ENCODE measurements at regions not wholly inside any gene's neighbourhood (a gene's known extent, or its start where the extent isn't known, plus 50 kb on each side); places are given as distances from the start of the nearest gene placed in this dataset.
"Not testable (repeated sequence)": the region's sequence is repeated elsewhere in the genome, so short reads cannot be mapped to it uniquely, and the experiment has no call there.

DNA sequence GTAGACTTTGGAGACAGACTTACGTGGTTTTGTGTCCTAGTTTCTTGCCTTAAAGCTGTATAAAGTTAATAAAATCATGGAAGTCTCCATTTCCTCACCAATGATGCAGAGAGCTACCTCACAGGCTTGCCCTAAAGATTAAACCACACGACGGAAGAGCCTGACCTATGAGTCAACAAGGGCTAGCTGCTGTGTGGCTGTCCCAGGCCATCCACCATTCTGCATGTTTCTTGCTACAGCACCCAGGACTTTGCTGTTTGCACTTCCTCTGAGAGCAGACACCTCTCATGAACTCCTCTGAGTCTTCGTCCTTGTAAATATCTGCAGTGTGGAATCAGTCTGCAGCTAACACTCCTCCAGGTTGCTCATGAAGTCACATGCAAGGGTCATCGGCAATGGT is 160.0 kb upstream of the TRIB2 start:
- FAIRE-seq, result no peak
- DNase-seq (ENCODE audit: insufficient read length, low spot score), result no peak

DNA sequence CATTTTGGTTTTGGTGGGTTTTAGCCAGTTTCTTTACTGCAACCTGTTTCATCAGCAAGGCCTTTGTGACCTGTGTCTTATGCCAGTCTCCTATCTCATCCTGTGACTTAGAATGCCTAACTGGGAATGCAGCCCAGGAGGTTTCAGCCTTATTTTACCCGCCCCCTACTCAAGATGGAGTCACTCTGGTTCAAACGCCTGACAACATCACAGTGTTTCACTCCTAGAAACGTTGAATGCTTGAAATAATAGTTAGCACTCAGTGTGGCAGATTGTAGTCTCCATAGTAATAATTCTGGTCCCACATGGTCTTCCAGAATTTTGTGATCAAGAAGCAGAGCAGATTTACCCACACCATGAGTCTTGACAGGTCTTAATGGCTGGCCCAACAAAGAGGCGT is 159.0 kb upstream of the TRIB2 start:
- TF ChIP-seq POLR2AphosphoS5 (IDR thresholded peaks at IDR 0.05; ENCODE audit: low read depth, low read length) (no peak), POLR2A (IDR thresholded peaks at IDR 0.05; ENCODE audit: low read depth, low read length) (no peak), TAF1 (IDR thresholded peaks at IDR 0.05; ENCODE audit: low read depth, low read length) (no peak)
- FAIRE-seq (no peak), DNase-seq (ENCODE audit: insufficient read length, low spot score) (no peak)

More for the DNA sequence above, 160.0 kb upstream of the TRIB2 start:
- TF ChIP-seq SPI1 (IDR thresholded peaks at IDR 0.05; ENCODE audit: low read depth, low read length) (no peak), POLR2A (IDR thresholded peaks at IDR 0.05; ENCODE audit: low read depth, low read length) (no peak), POU2F2 (IDR thresholded peaks at IDR 0.05; ENCODE audit: low read depth, low read length) (no peak), PAX5 (IDR thresholded peaks at IDR 0.05; ENCODE audit: insufficient read depth, low read length, severe bottlenecking) (no peak), POLR2AphosphoS5 (IDR thresholded peaks at IDR 0.05; ENCODE audit: low read depth, low read length) (no peak), TAF1 (IDR thresholded peaks at IDR 0.05; ENCODE audit: low read depth, low read length) (no peak)

DNA sequence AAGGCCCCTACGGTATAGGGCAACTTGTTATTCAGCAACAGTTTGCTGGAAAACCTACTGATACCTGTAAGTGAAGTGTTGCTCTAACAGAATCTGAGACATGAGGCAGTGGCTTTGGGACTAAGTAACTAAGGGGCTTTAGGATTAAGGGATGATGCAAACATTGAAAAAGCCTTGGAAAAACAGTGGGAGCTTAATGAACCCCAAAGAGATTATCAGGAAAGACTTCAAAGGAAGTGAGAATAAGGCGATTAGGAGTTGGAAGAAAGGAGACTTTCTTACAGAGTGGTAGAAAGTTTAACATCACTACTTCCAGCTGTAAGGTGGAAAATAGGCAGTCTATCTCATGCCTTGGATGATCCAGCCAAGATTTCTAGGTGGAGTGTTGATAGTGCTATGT is 158.2 kb upstream of the TRIB2 start:
- TF ChIP-seq POU2F2 (IDR thresholded peaks at IDR 0.05; ENCODE audit: low read depth, low read length) (no peak), POLR2AphosphoS5 (IDR thresholded peaks at IDR 0.05; ENCODE audit: low read depth, low read length) (no peak), SPI1 (IDR thresholded peaks at IDR 0.05; ENCODE audit: low read depth, low read length) (no peak), TAF1 (IDR thresholded peaks at IDR 0.05; ENCODE audit: low read depth, low read length) (no peak)
- no peak for FAIRE-seq
- DNase-seq (ENCODE audit: insufficient read length, low spot score), result no peak

DNA sequence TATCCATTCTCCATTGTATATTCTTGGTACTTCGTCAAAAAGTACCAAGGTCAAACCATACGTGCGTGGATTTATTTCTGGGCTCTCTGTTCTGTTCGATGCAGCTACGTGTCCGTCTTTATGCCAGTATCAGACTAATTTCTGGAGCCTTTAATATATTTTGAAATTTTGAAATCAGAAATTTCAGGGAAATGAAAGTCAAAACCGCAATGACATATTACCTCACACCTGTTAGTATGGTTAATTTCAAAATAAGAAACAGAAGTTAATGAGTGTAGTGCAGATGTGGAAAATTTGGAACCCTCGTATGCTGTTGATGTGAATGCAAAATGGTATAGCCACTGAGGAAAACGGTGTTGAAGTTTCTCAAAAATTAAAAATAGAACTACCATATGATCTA is 156.1 kb upstream of the TRIB2 start:
- TF ChIP-seq POLR2A (IDR thresholded peaks at IDR 0.05; ENCODE audit: low read depth, low read length) (no peak), SPI1 (IDR thresholded peaks at IDR 0.05; ENCODE audit: low read depth, low read length) (peak; percentile 52)
- FAIRE-seq, result peak; percentile 35
- DNase-seq (ENCODE audit: insufficient read length, low spot score), result no peak

DNA sequence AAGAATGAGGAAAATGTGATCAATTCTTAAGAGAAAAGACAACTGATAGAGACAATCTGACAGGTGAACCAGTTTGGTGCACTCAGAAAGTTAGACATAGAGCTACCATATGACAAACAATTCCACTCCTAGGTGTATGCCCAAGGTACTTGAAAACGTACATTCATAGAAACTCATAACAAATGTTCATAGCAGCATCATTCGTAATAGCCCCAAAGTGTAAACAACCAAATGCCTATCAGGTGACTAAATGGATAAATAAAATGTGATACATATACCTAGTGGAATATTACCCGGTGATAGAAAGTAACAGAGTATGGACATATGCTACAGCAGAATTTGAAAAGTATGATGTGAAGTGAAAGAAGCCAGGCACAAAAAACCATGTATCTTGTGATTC is 149.3 kb upstream of the TRIB2 start:
- TF ChIP-seq POLR2AphosphoS5 (IDR thresholded peaks at IDR 0.05; ENCODE audit: low read depth, low read length) (no peak), PAX5 (IDR thresholded peaks at IDR 0.05; ENCODE audit: insufficient read depth, low read length, severe bottlenecking) (no peak), POU2F2 (IDR thresholded peaks at IDR 0.05; ENCODE audit: low read depth, low read length) (no peak), SPI1 (IDR thresholded peaks at IDR 0.05; ENCODE audit: low read depth, low read length) (no peak), TAF1 (IDR thresholded peaks at IDR 0.05; ENCODE audit: low read depth, low read length) (no peak), POLR2A (IDR thresholded peaks at IDR 0.05; ENCODE audit: low read depth, low read length) (no peak)
- DNase-seq (ENCODE audit: insufficient read length, low spot score) (no peak), FAIRE-seq (no peak)

DNA sequence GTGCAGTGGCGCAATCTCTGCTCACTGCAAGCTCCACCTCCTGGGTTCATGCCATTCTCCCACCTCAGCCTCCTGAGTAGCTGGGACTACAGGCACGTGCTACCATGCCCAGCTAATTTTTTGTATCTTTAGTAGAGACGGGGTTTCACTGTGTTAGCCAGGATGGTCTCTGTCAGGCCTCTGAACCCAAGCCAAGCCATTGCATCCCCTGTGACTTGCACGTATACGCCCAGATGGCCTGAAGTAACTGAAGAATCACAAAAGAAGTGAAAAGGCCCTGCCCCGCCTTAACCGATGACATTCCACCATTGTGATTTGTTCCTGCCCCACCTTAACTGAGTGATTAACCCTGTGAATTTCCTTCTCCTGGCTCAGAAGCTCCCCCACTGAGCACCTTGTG is 147.2 kb upstream of the TRIB2 start:
- not testable (repeated sequence) for FAIRE-seq; DNase-seq (ENCODE audit: insufficient read length, low spot score)

DNA sequence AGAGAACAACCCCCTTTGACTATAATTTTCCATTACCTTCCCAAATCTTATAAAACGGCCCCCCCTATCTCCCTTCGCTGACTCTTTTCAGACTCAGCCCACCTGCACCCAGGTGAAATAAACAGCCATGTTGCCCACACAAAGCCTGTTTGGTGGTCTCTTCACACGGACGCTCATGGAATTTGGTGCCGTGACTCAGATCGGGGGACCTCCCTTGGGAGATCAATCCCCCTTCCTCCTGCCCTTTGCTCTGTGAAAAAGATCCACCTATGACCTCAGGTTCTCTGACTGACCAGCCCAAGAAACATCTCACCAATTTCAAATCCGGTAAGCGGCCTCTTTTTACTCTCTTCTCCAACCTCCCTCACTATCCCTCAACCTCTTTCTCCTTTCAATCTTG is 146.8 kb upstream of the TRIB2 start:
- FAIRE-seq, result not testable (repeated sequence)

DNA sequence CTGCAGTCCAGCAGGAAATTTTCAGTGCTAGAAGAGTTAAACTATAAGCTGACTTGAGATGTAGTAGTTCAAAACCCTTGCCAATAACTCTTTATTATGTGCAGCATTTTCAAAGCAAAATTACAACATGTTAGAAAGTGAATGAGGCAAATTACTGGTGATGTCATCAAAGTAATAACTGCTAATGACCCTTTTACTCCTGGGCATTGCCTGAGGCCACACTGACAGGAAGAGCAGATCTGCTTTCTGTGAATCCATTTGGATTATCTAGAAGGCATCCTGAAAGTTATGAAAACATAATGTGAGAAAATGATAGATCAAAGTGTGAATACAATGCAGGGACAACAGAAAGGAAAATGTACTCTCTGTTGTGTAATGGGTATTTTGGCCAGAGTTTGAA is 139.6 kb upstream of the TRIB2 start:
- DNase-seq (ENCODE audit: insufficient read length, low spot score), result no peak
- TF ChIP-seq SPI1 (IDR thresholded peaks at IDR 0.05; ENCODE audit: low read depth, low read length) (no peak), POU2F2 (IDR thresholded peaks at IDR 0.05; ENCODE audit: low read depth, low read length) (no peak)
- FAIRE-seq, result no peak

More for the DNA sequence above, 146.8 kb upstream of the TRIB2 start:
- DNase-seq (ENCODE audit: insufficient read length, low spot score), result not testable (repeated sequence)

DNA sequence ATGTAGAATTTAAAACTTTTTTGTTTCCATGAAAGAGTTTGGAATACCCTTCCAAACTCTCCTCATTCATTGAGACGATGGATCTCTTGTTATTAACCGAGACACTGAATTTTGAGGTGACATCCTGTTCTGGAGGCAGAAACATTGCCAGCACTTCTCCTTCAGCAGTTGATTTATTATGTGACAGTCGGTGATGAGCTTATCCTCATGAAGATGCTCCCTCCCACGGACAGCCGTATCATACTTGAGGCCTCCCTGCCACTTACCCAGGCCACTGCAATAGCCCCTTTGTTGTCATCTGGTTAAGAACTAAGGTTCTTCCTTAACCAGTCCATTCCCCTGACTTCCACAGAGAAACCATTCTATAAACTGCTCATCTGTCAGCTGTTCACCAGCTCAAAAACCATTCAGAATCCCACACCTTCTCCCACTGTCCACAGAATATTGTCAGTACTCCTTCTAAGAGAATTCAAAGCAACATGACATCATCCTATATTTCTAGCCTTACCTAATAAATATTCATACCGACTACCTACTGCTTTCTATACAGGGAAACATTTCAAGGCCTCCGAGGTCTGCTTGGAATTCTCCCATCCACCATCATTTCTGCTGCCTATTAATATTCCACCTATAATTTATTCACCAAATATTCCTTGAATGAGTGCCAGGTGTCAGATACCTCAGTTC is 139.0 kb upstream of the TRIB2 start:
- TF ChIP-seq SPI1 (IDR thresholded peaks at IDR 0.05; ENCODE audit: low read depth, low read length), result no peak
- no peak for TF ChIP-seq POU2F2 (IDR thresholded peaks at IDR 0.05; ENCODE audit: low read depth, low read length)
- no peak for TF ChIP-seq TAF1 (IDR thresholded peaks at IDR 0.05; ENCODE audit: low read depth, low read length)
- TF ChIP-seq PAX5 (IDR thresholded peaks at IDR 0.05; ENCODE audit: insufficient read depth, low read length, severe bottlenecking), result no peak
- no peak for TF ChIP-seq POLR2A (IDR thresholded peaks at IDR 0.05; ENCODE audit: low read depth, low read length)
- TF ChIP-seq POLR2AphosphoS5 (IDR thresholded peaks at IDR 0.05; ENCODE audit: low read depth, low read length), result no peak
- DNase-seq (ENCODE audit: insufficient read length, low spot score) (no peak), FAIRE-seq (no peak)

DNA sequence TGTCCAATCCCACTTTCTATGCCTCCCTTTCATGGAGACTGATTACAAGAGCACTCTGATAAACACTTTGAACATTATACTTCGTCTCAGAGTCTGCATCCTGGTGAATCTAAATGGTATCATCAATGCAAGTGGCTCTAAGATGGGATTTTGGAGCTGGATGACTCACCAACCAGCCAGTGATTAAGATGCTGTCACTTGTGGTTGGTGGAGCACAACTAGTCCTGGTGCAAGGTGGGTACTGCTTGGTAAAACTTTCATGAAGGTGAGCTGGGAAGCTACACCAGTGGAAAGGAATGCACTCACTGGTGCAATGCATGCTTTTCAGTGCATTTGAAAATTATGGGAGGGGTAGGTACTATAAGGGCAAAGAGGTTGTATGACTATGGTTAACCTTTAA is 137.7 kb upstream of the TRIB2 start:
- TF ChIP-seq TAF1 (IDR thresholded peaks at IDR 0.05; ENCODE audit: low read depth, low read length) (no peak), POLR2AphosphoS5 (IDR thresholded peaks at IDR 0.05; ENCODE audit: low read depth, low read length) (no peak), POLR2A (IDR thresholded peaks at IDR 0.05; ENCODE audit: low read depth, low read length) (no peak), PAX5 (IDR thresholded peaks at IDR 0.05; ENCODE audit: insufficient read depth, low read length, severe bottlenecking) (no peak), POU2F2 (IDR thresholded peaks at IDR 0.05; ENCODE audit: low read depth, low read length) (no peak), SPI1 (IDR thresholded peaks at IDR 0.05; ENCODE audit: low read depth, low read length) (no peak)
- DNase-seq (ENCODE audit: insufficient read length, low spot score) (no peak), FAIRE-seq (no peak)

DNA sequence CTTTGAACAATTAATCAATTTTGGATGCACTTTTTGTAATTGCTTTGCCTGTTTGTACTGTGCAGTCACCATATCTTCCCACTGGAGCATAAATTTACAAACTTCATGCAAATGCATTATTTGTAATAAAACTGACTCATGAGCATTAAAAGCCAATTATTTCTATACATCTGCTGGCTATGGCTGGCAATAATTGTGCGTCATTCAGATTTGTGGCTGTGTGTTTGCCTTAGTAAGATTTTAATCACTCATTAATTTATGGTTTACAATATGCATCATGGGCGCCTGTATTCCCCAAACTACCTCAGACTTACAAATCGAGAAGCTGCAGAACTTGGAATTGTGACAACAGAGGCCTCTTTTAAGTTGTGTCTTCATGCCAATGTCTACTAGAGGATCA is 132.4 kb upstream of the TRIB2 start:
- no peak for FAIRE-seq
- DNase-seq (ENCODE audit: insufficient read length, low spot score), result no peak
- TF ChIP-seq POLR2A (IDR thresholded peaks at IDR 0.05; ENCODE audit: low read depth, low read length), result no peak
- no peak for TF ChIP-seq POLR2AphosphoS5 (IDR thresholded peaks at IDR 0.05; ENCODE audit: low read depth, low read length)
- no peak for TF ChIP-seq TAF1 (IDR thresholded peaks at IDR 0.05; ENCODE audit: low read depth, low read length)
- TF ChIP-seq SPI1 (IDR thresholded peaks at IDR 0.05; ENCODE audit: low read depth, low read length), result no peak
- no peak for TF ChIP-seq POU2F2 (IDR thresholded peaks at IDR 0.05; ENCODE audit: low read depth, low read length)
- no peak for TF ChIP-seq PAX5 (IDR thresholded peaks at IDR 0.05; ENCODE audit: insufficient read depth, low read length, severe bottlenecking)
